Effector memory CD8-positive, alpha-beta T cell (primary cell): ENCODE measurements at regions not wholly inside any gene's neighbourhood (a gene's known extent, or its start where the extent isn't known, plus 50 kb on each side); places are given as distances from the start of the nearest gene placed in this dataset.
"Not testable (repeated sequence)": the region's sequence is repeated elsewhere in the genome, so short reads cannot be mapped to it uniquely, and the experiment has no call there.

Experiments used
- ATAC-seq: fragments of 150-1000 bp; cut with Tn5 transposase; replicated peaks from 2 replicates; pipeline ENCODE4 v1.10.0; 2021; ENCODE audit warnings: mild to moderate bottlenecking, moderate library complexity
- DNase-seq, 3 experiments: peaks; one replicate each; pipeline ENCODE4 v3.0.0; 2021
- H3K27ac Mint-ChIP-seq, 2 donors: one replicate each; pipeline ENCODE4 v1.8.0; 2022; ENCODE audit warnings: mild to moderate bottlenecking in 2 of 2, mixed read lengths in 2 of 2, moderate library complexity in 2 of 2
- H3K27me3 Mint-ChIP-seq, 2 donors: one replicate each; pipeline ENCODE4 v1.8.0; 2022; ENCODE audit warnings: mixed read lengths in 2 of 2
- H3K36me3 Mint-ChIP-seq: one replicate; pipeline ENCODE4 v1.8.0; 2022; ENCODE audit warnings: mild to moderate bottlenecking, moderate library complexity, mixed read lengths; ENCODE audit not compliant: insufficient read depth
- H3K4me1 Mint-ChIP-seq, 2 donors: one replicate each; pipeline ENCODE4 v1.8.0; 2022; ENCODE audit warnings: low read depth in 2 of 2, mixed read lengths in 2 of 2
- H3K4me3 Mint-ChIP-seq, 2 donors: one replicate each; pipeline ENCODE4 v1.8.0; 2022; ENCODE audit warnings: mild to moderate bottlenecking in 2 of 2, mixed read lengths in 2 of 2, moderate library complexity in 2 of 2
- H3K9me3 Mint-ChIP-seq, 2 donors: one replicate each; pipeline ENCODE4 v1.8.0; 2022; ENCODE audit warnings: mixed read lengths in 2 of 2

DNA sequence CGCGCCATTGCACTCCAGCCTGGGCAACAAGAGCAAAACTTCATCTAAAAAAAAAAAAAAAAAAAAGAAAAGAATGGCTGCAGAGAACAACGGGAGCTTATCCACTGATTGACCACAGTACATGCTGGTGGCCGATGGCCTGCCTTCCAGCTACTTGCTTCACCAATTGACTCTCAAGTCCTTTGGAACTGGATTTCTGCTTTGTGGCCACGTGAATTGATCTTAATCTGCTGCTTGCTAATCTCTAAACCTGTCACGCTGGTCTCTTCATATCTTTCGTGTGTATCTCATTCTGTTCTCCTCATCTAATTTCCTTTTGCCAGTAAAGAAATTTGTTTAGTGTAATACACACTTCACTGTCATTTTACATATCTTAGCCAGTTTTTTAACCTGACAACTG, 512.5 kb upstream of the CNTNAP5 start:
- H3K4me3 Mint-ChIP-seq, result no peak overlapping the region
- no peaks in the 10 kb centered on the region for H3K27me3 Mint-ChIP-seq
- DNase-seq, result no peak
- no peaks in the 10 kb centered on the region for H3K4me1 Mint-ChIP-seq
- H3K36me3 Mint-ChIP-seq, result peaks cover 4% of the 10 kb centered on the region
- H3K9me3 Mint-ChIP-seq, result peaks cover 2 to 7% of the 10 kb centered on the region in 2 donors
- H3K27ac Mint-ChIP-seq, result no peak overlapping the region
- no peak for ATAC-seq

DNA sequence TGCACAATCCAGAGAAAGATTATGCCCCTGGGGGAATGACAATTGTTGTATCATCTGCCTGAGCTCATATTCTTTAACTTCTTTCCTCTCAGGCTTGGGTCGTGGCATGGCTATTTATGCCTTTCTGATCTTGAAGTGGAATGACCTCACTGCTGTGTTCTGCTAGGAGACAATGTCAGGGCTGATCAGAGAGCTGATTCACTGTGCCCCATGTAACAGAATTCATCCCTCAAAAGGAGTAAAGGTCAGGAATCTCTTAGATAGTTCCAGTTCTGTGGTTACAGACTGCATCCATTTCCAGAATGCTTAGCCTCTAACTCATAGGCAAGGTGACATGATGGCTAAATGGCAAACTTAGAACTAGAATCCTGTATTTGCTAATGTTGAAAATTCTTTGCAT, 511.7 kb upstream of the CNTNAP5 start:
- Mint-ChIP-seq H3K27ac (no peak overlapping the region), H3K27me3 (no peaks in the 10 kb centered on the region)

DNA sequence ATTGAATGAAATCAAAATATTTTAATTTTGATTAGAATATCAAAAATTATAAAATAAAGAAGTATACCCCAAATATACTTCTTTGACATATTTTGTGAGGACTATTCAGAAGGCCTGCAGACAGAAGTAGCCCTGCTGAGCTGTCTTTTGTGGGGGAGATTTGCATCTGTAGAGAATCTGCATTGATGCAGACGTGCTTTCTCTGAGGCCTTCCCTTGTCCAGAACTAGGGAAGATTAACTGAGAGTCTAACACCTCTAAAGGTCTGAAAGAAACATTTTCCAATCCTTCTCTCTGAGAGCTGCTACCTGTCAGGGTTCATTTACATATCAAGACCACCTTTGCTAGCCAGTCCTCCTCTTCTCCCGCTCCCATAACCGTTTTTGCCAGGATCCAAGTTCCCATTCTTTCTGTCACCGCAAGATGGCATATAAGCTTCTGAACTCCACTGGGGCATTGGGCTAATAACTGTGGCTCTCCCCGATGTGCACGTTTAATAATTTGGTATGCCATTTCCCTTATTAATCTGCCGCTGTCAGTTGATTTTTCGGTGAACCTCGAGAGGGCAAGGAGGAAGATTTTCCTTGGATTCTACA, 510.4 kb upstream of the CNTNAP5 start:
- no peaks in the 10 kb centered on the region for H3K27me3 Mint-ChIP-seq
- ATAC-seq (no peak), DNase-seq (no peak)
- H3K36me3 Mint-ChIP-seq, result peaks cover 4% of the 10 kb centered on the region
- H3K4me3 Mint-ChIP-seq, result no peak overlapping the region
- H3K27ac Mint-ChIP-seq, result no peak overlapping the region
- H3K4me1 Mint-ChIP-seq, result no peaks in the 10 kb centered on the region
- H3K9me3 Mint-ChIP-seq, result peaks cover 2 to 7% of the 10 kb centered on the region in 2 donors

More for the DNA sequence above, 511.7 kb upstream of the CNTNAP5 start:
- H3K4me3 Mint-ChIP-seq, result no peak overlapping the region
- ATAC-seq (no peak), DNase-seq (no peak)
- H3K36me3 Mint-ChIP-seq, result peaks cover 4% of the 10 kb centered on the region
- H3K9me3 Mint-ChIP-seq, result peaks cover 2 to 7% of the 10 kb centered on the region in 2 donors
- no peaks in the 10 kb centered on the region for H3K4me1 Mint-ChIP-seq

DNA sequence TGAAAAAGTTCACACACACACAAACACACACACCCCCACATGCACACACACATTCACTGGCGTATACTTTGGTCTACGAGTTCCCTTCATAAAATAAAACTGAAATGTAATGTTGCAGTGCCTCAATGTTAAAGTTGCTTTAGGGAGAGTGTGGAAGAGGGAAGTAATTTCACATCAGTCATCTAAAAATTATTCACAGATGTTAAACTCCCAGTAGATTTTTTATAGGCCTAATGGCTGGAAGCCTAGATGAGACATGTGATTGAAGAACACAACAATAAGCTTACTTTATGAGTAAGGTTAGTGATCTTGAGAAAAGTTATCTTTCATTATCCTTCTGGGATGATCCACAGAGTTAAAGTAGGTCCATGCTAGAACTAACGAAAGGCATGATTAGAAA, 506.7 kb upstream of the CNTNAP5 start:
- H3K4me3 Mint-ChIP-seq, result no peak overlapping the region
- no peaks in the 10 kb centered on the region for H3K27me3 Mint-ChIP-seq
- ATAC-seq (no peak), DNase-seq (no peak)
- H3K27ac Mint-ChIP-seq, result no peak overlapping the region
- H3K4me1 Mint-ChIP-seq, result no peaks in the 10 kb centered on the region
- H3K9me3 Mint-ChIP-seq, result peaks cover 0 to 7% of the 10 kb centered on the region in 2 donors
- no peaks in the 10 kb centered on the region for H3K36me3 Mint-ChIP-seq

DNA sequence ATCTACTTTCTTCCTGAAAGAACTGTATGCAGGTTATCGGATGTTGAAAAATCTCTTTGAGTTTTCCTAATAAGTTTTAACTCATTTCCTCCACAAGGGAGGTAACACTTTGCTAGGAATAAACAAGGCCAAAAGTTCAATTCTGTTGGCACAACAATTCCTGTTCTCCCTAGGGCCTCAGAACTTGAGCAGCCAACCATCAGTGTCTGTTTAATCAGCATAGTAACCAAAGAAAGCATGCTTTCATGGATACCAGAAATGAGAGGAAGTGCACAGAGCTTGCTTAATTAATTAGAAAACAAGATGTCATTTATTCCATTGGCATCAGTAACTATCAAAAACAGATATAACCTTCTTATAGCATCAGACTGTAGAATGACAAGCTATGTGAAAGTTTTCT, 503.2 kb upstream of the CNTNAP5 start:
- Mint-ChIP-seq H3K36me3 (no peaks in the 10 kb centered on the region), H3K4me1 (no peaks in the 10 kb centered on the region), H3K4me3 (no peak overlapping the region), H3K27ac (no peak overlapping the region), H3K9me3 (peaks cover 7 to 8% of the 10 kb centered on the region in 2 donors), H3K27me3 (no peaks in the 10 kb centered on the region)
- ATAC-seq (no peak), DNase-seq (no peak)

DNA sequence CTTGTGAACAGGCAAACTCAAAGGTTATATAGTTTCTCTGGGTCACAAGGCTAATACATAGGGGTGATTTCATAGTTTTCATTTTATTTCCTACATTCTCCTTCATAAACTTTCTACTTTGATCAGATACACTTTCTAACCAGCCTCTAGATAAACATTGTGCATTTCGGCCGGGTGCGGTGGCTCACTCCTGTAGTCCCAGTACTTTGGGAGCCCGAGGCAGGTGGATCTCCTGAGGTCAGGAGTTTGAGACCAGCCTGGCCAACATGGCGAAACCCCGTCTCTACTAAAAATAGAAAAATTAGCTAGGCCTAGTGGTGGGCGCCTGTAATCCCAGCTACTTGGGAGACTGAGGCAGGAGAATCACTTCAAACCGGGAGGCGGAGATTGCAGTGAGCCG, 502.6 kb upstream of the CNTNAP5 start:
- not testable (repeated sequence) for H3K27ac Mint-ChIP-seq, ATAC-seq, H3K4me3 Mint-ChIP-seq, H3K9me3 Mint-ChIP-seq, DNase-seq, H3K4me1 Mint-ChIP-seq, H3K36me3 Mint-ChIP-seq, H3K27me3 Mint-ChIP-seq

DNA sequence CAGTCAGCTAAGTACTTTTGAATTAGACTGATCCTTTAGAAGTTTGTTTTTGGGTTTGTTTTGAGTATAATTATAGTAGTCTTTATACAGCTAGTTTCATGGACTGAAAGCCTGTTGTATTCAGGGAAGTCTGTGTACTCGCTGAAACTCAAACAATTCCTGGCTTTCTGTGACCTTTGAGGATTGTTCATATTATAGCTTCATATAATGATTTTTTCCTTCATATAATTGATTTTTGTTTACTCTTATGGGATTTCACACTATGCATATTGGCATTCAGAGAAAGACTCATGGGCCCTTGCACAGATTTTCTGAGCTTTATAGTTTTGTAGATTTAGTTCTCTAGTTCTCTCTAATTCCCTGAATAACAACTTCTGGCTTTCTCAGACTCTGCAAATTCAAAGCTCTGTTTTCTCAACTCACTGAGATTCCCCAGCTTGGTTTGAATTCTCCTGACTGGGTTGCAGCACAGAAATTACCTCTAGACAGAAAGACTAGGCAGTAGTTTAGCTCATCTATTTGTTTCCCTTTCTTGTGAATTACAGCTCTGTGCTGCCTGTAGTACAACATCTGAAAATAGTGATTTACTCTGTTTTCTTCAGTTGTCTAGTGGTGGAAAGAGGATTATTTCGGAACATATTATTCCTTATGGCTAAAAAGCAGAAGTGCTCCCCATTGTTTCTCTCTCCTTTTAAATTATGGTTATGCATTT, 495.9 kb upstream of the CNTNAP5 start:
- DNase-seq, result no peak
- H3K27me3 Mint-ChIP-seq, result no peaks in the 10 kb centered on the region
- H3K4me3 Mint-ChIP-seq, result no peak overlapping the region
- no peaks in the 10 kb centered on the region for H3K4me1 Mint-ChIP-seq
- H3K36me3 Mint-ChIP-seq, result no peaks in the 10 kb centered on the region
- H3K9me3 Mint-ChIP-seq, result peaks cover 9 to 40% of the 10 kb centered on the region in 2 donors
- no peak for ATAC-seq
- no peak overlapping the region for H3K27ac Mint-ChIP-seq

DNA sequence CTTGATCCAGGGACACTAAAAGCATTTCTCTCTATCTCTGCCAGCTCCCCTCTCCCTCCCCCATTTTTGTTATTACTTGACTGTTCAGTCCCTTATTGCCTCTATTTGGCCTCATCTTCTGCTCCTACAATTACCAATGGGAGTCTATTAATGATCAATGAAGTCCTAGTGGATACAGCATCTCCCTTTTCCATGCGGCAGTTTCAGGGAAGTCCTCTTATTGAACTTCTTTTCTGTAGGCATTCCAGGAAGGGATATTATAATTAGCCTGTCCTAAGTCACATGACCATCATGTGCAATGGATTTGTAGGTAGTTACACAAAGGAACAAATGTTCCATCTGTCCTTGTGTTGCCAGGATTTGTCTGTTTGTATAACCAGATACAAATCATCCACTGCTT, 495.1 kb upstream of the CNTNAP5 start:
- Mint-ChIP-seq H3K9me3 (peaks cover 10 to 45% of the 10 kb centered on the region in 2 donors), H3K27me3 (no peaks in the 10 kb centered on the region), H3K4me3 (no peak overlapping the region), H3K36me3 (no peaks in the 10 kb centered on the region), H3K4me1 (no peaks in the 10 kb centered on the region), H3K27ac (no peak overlapping the region)
- no peak for ATAC-seq
- no peak for DNase-seq

DNA sequence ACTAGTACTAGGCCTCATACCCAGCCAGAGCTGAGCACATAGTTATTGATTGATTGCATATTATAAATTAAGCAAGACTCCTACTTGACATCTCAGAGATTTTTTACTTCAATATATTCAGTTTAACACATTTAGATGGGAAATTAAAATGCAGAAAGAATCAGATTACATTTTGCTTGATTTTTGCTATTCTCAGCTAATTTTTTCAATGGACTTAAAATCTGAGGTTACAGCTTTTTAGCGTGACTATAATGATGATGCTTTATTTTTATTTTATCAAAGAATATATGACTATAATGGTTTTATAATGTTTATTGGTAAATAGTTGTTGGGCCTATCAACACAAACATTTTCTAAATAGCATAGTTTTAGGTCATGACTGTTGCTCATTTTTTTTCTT, 493.0 kb upstream of the CNTNAP5 start:
- DNase-seq (no peak), ATAC-seq (no peak)
- Mint-ChIP-seq H3K9me3 (peaks cover 9 to 44% of the 10 kb centered on the region in 2 donors), H3K4me3 (no peak overlapping the region), H3K27me3 (no peaks in the 10 kb centered on the region), H3K27ac (no peak overlapping the region), H3K4me1 (no peaks in the 10 kb centered on the region), H3K36me3 (no peaks in the 10 kb centered on the region)

DNA sequence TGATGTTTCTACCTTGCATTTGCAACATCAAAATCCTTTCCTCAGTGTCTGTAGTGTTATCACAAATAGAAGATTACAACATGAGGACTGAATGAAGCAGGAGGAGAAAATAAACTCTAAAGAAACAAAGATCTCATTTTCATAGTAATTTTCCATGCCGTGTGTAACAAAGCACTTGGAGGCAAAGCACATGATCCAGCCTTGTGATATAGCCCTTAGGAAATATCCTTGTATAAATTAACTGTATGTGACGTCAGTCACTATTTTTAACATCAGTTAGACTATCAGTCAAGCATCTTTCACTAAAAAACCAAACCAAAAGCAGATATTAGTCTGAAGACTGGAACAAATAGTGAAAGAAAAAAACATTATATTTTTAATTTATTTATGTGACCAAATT, 492.1 kb upstream of the CNTNAP5 start:
- H3K27me3 Mint-ChIP-seq, result no peaks in the 10 kb centered on the region
- H3K4me3 Mint-ChIP-seq, result no peak overlapping the region
- no peaks in the 10 kb centered on the region for H3K4me1 Mint-ChIP-seq
- ATAC-seq, result no peak
- DNase-seq, result no peak
- no peaks in the 10 kb centered on the region for H3K36me3 Mint-ChIP-seq
- H3K9me3 Mint-ChIP-seq, result peaks cover 9 to 44% of the 10 kb centered on the region in 2 donors
- no peak overlapping the region for H3K27ac Mint-ChIP-seq

DNA sequence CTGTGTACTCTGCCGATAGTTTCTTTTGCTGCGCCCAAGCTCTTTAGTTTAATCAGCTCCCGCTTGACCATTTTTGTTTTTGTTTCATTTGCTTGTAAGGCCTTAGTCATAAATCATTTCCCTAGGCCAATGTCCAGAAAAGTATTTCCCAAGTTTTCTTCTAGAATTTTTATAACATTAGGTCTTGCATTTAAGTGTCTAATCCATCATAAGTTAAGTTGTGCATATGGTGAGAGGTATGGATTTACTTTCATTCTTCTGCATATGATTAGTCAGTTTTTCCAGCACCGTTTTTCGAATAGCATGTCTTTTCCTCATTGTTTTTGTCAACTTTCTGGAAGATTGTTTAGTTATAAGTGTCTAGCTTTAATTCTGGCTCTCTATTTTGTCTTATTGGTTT, 484.8 kb upstream of the CNTNAP5 start:
- DNase-seq (no peak), ATAC-seq (no peak)
- peaks cover 0 to under 1% of the 10 kb centered on the region in 2 donors for H3K9me3 Mint-ChIP-seq
- H3K4me3 Mint-ChIP-seq, result no peak overlapping the region
- H3K36me3 Mint-ChIP-seq, result no peaks in the 10 kb centered on the region
- H3K4me1 Mint-ChIP-seq, result no peaks in the 10 kb centered on the region
- H3K27me3 Mint-ChIP-seq, result no peaks in the 10 kb centered on the region
- no peak overlapping the region for H3K27ac Mint-ChIP-seq

DNA sequence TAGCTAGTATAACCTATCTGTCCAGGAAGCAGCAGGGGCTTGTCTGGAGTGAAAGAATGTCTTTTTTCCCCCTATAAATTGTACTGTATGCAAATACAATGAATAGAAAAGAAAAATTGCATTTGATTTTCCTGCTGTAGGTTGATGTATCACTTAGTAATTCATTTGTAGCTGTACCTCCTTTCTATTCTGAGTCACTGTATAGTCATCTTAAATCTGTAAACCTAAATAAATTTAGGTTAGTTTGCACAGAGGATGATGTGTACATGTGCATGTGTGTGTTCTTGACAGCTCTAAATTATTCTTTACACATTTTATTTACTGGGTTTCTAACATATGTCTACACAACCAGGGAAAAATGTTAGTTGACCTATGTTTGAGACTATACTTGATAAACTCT, 478.7 kb upstream of the CNTNAP5 start:
- Mint-ChIP-seq H3K27me3 (no peaks in the 10 kb centered on the region), H3K9me3 (peaks cover 0 to 10% of the 10 kb centered on the region in 2 donors), H3K27ac (no peak overlapping the region), H3K4me1 (no peaks in the 10 kb centered on the region), H3K4me3 (no peak overlapping the region), H3K36me3 (no peaks in the 10 kb centered on the region)
- DNase-seq (no peak), ATAC-seq (no peak)

DNA sequence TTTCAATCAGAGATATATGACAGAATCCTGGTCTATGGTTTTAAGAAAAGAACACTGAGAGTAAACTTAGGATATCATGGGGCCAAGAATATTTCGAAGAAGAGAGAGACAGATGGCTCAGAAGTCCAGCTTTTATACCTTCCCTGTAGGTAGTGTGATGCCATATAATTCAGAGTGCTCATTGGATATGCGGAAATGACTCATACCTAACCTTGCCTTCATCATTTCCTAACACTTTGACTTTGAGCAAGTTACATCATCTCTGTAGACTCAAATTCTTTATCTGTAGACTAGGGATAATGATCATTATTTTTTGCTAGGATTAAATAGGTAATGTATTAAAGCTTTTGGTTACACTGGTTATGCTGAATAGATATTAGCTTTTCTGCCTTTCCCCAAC, 461.6 kb upstream of the CNTNAP5 start:
- Mint-ChIP-seq H3K27ac (no peak overlapping the region), H3K4me1 (no peaks in the 10 kb centered on the region), H3K9me3 (peaks cover 8 to 9% of the 10 kb centered on the region in 2 donors), H3K27me3 (no peaks in the 10 kb centered on the region), H3K4me3 (no peak overlapping the region), H3K36me3 (no peaks in the 10 kb centered on the region)
- ATAC-seq, result no peak
- DNase-seq, result no peak

DNA sequence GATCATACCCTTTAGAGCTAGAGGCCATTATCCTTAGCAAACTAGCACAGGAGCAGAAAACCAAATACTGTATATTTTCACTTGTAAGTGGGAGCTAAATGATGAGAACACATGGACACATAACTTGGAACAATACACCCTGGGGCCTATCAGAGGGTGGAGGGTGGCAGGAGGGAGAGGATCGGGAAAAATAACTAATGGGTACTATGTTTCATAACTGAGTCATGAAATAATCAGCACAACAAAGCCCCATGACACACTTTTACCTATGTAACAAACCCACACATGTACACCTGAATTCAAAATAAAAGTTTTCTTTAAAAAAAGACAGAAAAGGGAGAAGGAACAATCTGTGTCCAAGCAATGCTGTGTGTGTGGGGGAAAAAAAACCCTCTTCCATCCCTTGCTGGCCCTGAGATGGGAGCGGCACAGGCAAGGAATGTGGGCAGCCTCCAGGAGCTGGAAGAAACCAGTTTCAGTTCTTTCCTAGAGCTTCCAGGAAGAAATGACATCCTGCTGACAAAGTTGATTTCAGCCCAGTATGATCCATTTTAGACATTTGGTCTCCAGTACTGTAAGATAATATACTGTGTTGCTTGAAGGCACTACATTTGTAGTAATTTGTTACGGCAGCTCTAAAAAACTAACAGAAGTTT, 458.7 kb upstream of the CNTNAP5 start:
- Mint-ChIP-seq H3K27me3 (no peaks in the 10 kb centered on the region), H3K27ac (no peak overlapping the region), H3K9me3 (peaks cover 9 to 15% of the 10 kb centered on the region in 2 donors), H3K4me3 (no peak overlapping the region), H3K36me3 (no peaks in the 10 kb centered on the region), H3K4me1 (no peaks in the 10 kb centered on the region)
- DNase-seq (no peak), ATAC-seq (no peak)
